Spleen (tissue), 11 donors: ENCODE measurements at regions not wholly inside any gene's neighbourhood (a gene's known extent, or its start where the extent isn't known, plus 50 kb on each side); places are given as distances from the start of the nearest gene placed in this dataset.

Source experiments
- DNase-seq: peaks from one replicate; pipeline ENCODE4 v3.0.0-alpha.2; 2020
- H3K27ac ChIP-seq, 8 donors: fragments of 200-600 bp; sonication (generic) in 7 of 8; 1 replicate in 4 of 8; 2 replicates in 4 of 8; pipeline versions ENCODE4 v1.5.0 to v1.8.0; 2016 to 2021; ENCODE audit warnings: inconsistent platforms in 4 of 8, mild to moderate bottlenecking in 4 of 8, moderate library complexity in 1 of 8
- H3K27me3 ChIP-seq, 7 donors: fragments of 200-600 bp; sonication (generic) in 6 of 7; replicated peaks in 1 of 7; 1 replicate in 4 of 7; 2 replicates in 3 of 7; pipeline versions ENCODE4 v1.5.0 to v1.8.0; 2016 to 2021; ENCODE audit warnings: inconsistent platforms in 3 of 7, mild to moderate bottlenecking in 1 of 7
- H3K36me3 ChIP-seq, 6 donors: fragments of 200-600 bp; sonication (generic) in 5 of 6; 1 replicate in 4 of 6; 2 replicates in 2 of 6; pipeline versions ENCODE4 v1.5.0 to v1.8.0; 2016 to 2021; ENCODE audit warnings: inconsistent platforms in 2 of 6
- H3K4me1 ChIP-seq, 6 donors: fragments of 200-600 bp; sonication (generic) in 5 of 6; 1 replicate in 3 of 6; 2 replicates in 3 of 6; pipeline versions ENCODE4 v1.5.0 to v1.8.0; 2016 to 2021; ENCODE audit warnings: inconsistent platforms in 3 of 6
- H3K4me3 ChIP-seq, 8 donors: fragments of 200-600 bp; sonication (generic) in 7 of 8; 1 replicate in 4 of 8; 2 replicates in 4 of 8; pipeline versions ENCODE4 v1.5.0 to v1.8.0; 2016 to 2021; ENCODE audit warnings: inconsistent platforms in 4 of 8, mild to moderate bottlenecking in 4 of 8, moderate library complexity in 2 of 8
- H3K9me3 ChIP-seq, 8 donors: fragments of 200-600 bp; sonication (generic) in 7 of 8; 1 replicate in 4 of 8; 2 replicates in 4 of 8; pipeline versions ENCODE4 v1.5.0 to v1.8.0; 2016 to 2021; ENCODE audit warnings: inconsistent platforms in 4 of 8
- POLR2A ChIP-seq, 3 donors: fragments of 450-650 bp; IDR thresholded peaks; one replicate each; pipeline ENCODE4 v1.5.1; 2017; ENCODE audit warnings: antibody characterized with exemption in 3 of 3, mild to moderate bottlenecking in 1 of 3
- POLR2AphosphoS5 ChIP-seq, 3 donors: sonication (generic); formaldehyde crosslinking; IDR thresholded peaks; one replicate each; pipeline ENCODE4 v1.5.1; 2017; ENCODE audit warnings: antibody characterized with exemption in 3 of 3
- WGBS, 5 donors: extraction: QIAGEN DNeasy Blood & Tissue Kit in 3 of 5; methylation state at CpG; one replicate each; pipeline versions ENCODE4 v1.1.5 to v1.1.7; 2013 to 2018; 5-methylcytosine and 5-hydroxymethylcytosine counted together
- intact Hi-C: fragments of 100-400 bp; cut with DNase I; formaldehyde crosslinking; loops from one replicate; pipeline ENCODE4 v1.15.0; 2023; ENCODE audit warnings: low total_unique reads
- small RNA-seq, 4 donors: library from RNA; depleted of rRNA; stranded (forward); fragments of <200 nt; gene quantifications; one replicate each; pipeline ENCODE3, GENCODE V24; 2016
- TF ChIP-seq, protein P1 (sequence below), 11 experiments: fragments of 200-600 bp in 7 of 11; fragments of 450-650 bp in 4 of 11; sonication (generic) in 4 of 11; IDR thresholded peaks in 8 of 11; conservative IDR thresholded peaks in 3 of 11; 1 replicate in 7 of 11; 2 replicates in 4 of 11; pipeline versions ENCODE4 v1.4.0 to v1.8.0; 2016 to 2021; ENCODE audit warnings: antibody characterized with exemption in 11 of 11, inconsistent platforms in 4 of 11, mild to moderate bottlenecking in 1 of 11
- donor health status: healthy with polysubstance abuse.
- donor health status: DM: no; HTN: no; CAD: no; lungs with moderate emphysema.
- donor health status: DM: no; HTN: no; CAD: no.
- donor health status: Bipolar disorder and iron deficiency.
- donor health status: healthy.
- donor health status: DM: no; HTN: no; CAD: no.
- donor health status: DM: yes; HTN: yes; CAD: no.

GRCh38 chr6:113805173-113805790 is 51.9 kb upstream of the MARCKS start:
- H3K27ac ChIP-seq, result peak overlapping the region in 7 of 8 donors; percentile 0 to 81 (median 62)
- TF ChIP-seq, protein P1, sequence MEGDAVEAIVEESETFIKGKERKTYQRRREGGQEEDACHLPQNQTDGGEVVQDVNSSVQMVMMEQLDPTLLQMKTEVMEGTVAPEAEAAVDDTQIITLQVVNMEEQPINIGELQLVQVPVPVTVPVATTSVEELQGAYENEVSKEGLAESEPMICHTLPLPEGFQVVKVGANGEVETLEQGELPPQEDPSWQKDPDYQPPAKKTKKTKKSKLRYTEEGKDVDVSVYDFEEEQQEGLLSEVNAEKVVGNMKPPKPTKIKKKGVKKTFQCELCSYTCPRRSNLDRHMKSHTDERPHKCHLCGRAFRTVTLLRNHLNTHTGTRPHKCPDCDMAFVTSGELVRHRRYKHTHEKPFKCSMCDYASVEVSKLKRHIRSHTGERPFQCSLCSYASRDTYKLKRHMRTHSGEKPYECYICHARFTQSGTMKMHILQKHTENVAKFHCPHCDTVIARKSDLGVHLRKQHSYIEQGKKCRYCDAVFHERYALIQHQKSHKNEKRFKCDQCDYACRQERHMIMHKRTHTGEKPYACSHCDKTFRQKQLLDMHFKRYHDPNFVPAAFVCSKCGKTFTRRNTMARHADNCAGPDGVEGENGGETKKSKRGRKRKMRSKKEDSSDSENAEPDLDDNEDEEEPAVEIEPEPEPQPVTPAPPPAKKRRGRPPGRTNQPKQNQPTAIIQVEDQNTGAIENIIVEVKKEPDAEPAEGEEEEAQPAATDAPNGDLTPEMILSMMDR (IDR thresholded peaks at IDR 0.05 in 8 of 11, conservative IDR thresholded peaks at IDR 0.05 in 3 of 11), result no peak
- TF ChIP-seq POLR2AphosphoS5 (IDR thresholded peaks at IDR 0.05) (no peak), POLR2A (IDR thresholded peaks at IDR 0.05) (no peak)
- peaks cover 7 to 48% (median 27%) of the 10 kb centered on the region in 6 donors for H3K4me1 ChIP-seq
- no peaks in the 10 kb centered on the region for H3K9me3 ChIP-seq
- no peak overlapping the region for H3K4me3 ChIP-seq
- DNase-seq, result no peak
- intact Hi-C loops, result no loop called here
- no peaks in the 10 kb centered on the region for H3K36me3 ChIP-seq
- no peaks in the 10 kb centered on the region for H3K27me3 ChIP-seq
- WGBS, 5 donors, result 68 to 78% (median 75%) methylated on average over 7 of the region's 7 CpGs

GRCh38 chr6:113805811-113806495 is 51.2 kb upstream of the MARCKS start:
- no peak for TF ChIP-seq POLR2AphosphoS5 (IDR thresholded peaks at IDR 0.05)
- no peak for DNase-seq
- intact Hi-C loops, result no loop called here
- Histone ChIP-seq H3K4me1 (peaks cover 7 to 53% (median 30%) of the 10 kb centered on the region in 6 donors), H3K27me3 (no peaks in the 10 kb centered on the region), H3K27ac (peak overlapping the region in 7 of 8 donors; percentile 0 to 81 (median 62)), H3K4me3 (no peak overlapping the region), H3K9me3 (no peaks in the 10 kb centered on the region), H3K36me3 (no peaks in the 10 kb centered on the region)
- 79 to 95% (median 89%) methylated on average over 6 of the region's 6 CpGs for WGBS, 5 donors

Small RNA genes in the stretch of these regions (small RNA-seq; reads per million reads assigned to genes)
- gene RNU6-1163P, result 0 to 0.28 (median 0.12) reads per million in 4 donors
